Activated naive CD8-positive, alpha-beta T cell (primary cell): ENCODE measurements at regions not wholly inside any gene's neighbourhood (a gene's known extent, or its start where the extent isn't known, plus 50 kb on each side); places are given as distances from the start of the nearest gene placed in this dataset.

Source experiments
- H3K27ac Mint-ChIP-seq: one replicate; pipeline ENCODE4 v1.8.0; 2021; ENCODE audit warnings: mixed read lengths
- H3K27me3 Mint-ChIP-seq: one replicate; pipeline ENCODE4 v1.8.0; 2021; ENCODE audit warnings: mixed read lengths
- H3K36me3 Mint-ChIP-seq: one replicate; pipeline ENCODE4 v1.8.0; 2021; ENCODE audit warnings: mixed read lengths
- H3K4me1 Mint-ChIP-seq: one replicate; pipeline ENCODE4 v1.8.0; 2021; ENCODE audit warnings: low read depth, mixed read lengths
- H3K4me3 Mint-ChIP-seq: one replicate; pipeline ENCODE4 v1.8.0; 2021; ENCODE audit warnings: mild to moderate bottlenecking, mixed read lengths
- H3K9me3 Mint-ChIP-seq: one replicate; pipeline ENCODE4 v1.8.0; 2021; ENCODE audit warnings: low read depth, mixed read lengths

DNA sequence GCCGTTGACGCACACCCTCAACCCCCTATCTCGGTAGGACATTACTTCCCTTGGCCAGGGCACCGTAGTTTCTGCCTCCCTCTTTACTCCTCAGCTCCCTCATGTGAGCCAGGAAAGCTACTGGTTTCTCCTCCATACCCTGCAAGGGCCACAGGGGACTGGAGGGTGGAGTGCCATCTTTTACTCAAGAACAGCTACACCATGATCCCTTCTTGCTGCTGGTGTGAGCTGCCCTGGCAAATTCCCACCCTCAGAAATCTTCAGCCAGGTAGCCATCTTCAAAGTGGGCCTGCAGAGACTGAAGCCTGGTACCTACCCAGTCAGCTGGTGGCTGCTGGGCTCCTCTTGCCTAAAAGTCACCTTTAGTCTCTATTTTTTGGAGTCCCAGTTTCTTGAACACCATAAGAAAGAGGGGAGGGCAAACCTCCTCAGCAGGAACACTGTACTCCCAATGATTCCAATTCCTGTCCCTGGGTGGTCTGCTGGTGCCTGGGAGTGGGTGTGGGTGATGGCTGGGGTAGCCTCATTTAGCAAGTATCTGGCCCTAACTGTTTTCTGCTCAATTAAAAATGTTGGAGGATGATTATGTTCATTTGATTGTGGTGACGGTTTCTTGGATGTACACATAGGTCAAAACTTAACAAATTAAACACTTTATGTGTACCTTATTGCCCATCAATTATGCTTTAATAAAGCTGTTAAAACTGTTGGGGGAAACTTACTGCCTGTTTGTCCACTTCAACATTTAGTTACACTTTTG lies 105.0 kb upstream of the NPY start:
- H3K9me3 Mint-ChIP-seq: no peaks in the 10 kb centered on the region
- no peak overlapping the region for H3K27ac Mint-ChIP-seq
- H3K36me3 Mint-ChIP-seq: no peaks in the 10 kb centered on the region
- H3K4me1 Mint-ChIP-seq: no peaks in the 10 kb centered on the region
- no peak overlapping the region for H3K4me3 Mint-ChIP-seq
- H3K27me3 Mint-ChIP-seq: peaks cover 9% of the 10 kb centered on the region

DNA sequence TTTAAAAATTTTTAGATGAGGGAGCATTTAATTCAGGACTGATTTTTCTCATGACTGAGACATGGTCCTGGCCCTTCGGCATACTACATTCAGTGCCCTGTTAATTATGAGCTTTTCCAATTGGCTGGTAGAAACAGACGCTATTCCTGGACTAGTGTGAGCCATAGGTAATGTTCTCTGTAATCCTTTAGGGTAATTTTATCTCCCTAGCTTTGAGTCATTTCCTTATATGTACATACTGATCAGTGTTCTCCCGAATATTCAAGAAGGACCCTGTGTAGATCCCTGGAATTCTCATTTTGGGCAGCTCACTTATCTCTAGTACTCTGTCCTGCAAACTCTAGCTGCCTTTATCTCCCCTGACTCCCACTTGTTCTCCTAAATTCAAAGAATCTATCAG lies 92.6 kb upstream of the NPY start:
- Mint-ChIP-seq H3K27ac (no peak overlapping the region), H3K36me3 (no peaks in the 10 kb centered on the region), H3K9me3 (no peaks in the 10 kb centered on the region), H3K27me3 (peaks cover 14% of the 10 kb centered on the region), H3K4me1 (no peaks in the 10 kb centered on the region), H3K4me3 (no peak overlapping the region)

DNA sequence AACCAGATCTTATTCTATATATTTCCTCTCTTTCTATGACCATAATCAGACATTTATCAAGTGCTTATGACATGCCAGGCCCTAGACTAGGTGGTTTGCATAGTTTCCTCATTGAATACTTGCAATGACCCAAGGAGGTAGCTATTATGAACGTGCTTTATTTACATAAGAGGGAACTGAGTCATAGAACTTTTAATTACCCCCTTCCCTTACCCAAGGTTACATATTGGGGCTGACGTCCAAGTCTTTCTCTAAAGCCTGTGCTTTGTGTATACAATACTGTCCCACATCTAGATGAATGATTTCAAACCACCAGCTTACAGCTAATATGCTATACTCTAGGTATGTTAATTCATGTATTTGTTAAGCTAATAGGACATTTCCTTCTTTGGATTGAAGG lies 91.9 kb upstream of the NPY start:
- no peak overlapping the region for H3K4me3 Mint-ChIP-seq
- no peaks in the 10 kb centered on the region for H3K4me1 Mint-ChIP-seq
- peaks cover 5% of the 10 kb centered on the region for H3K36me3 Mint-ChIP-seq
- H3K27ac Mint-ChIP-seq: no peak overlapping the region
- H3K27me3 Mint-ChIP-seq: peaks cover 16% of the 10 kb centered on the region
- no peaks in the 10 kb centered on the region for H3K9me3 Mint-ChIP-seq

DNA sequence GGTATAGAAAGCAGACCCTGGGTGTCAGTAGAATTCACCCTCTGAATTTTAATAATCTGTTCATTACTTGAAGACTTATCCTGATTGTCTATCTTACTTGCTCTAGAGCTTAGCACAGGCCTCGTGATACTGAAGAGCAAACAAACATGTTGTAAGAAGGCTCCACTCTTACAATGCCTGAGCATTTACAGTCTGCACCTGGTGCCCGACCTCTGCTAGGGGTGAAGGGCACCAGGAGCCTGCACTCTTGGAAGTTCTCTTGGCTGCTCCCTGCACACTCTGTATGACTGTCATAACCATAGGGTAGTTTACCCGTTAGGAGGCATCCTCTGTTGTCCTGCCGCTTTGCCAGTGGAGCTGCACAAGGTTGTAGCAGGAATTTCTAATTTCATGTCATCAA lies 91.3 kb upstream of the NPY start:
- H3K36me3 Mint-ChIP-seq: peaks cover 5% of the 10 kb centered on the region
- H3K4me3 Mint-ChIP-seq: no peak overlapping the region
- H3K27me3 Mint-ChIP-seq: peaks cover 16% of the 10 kb centered on the region
- H3K4me1 Mint-ChIP-seq: no peaks in the 10 kb centered on the region
- H3K9me3 Mint-ChIP-seq: no peaks in the 10 kb centered on the region
- no peak overlapping the region for H3K27ac Mint-ChIP-seq

DNA sequence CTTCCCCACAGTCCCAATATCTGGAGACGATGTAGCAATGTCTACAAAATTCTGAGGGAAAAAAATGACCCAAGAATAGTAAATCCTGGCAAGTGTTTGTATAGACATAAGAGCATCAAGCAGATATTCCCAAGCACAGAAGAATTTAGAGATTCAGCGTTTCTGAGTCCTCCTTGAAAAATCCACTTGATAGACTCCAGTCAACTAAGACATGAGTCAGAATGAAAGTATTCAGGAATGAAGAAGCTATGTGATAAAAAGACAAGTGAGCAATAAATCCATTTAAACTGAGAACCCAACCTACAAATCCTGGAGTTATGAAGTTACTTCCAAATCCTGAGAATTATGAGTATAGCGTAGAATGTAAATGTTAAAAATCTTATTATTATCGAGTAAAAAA lies 86.1 kb upstream of the NPY start:
- H3K27me3 Mint-ChIP-seq: peaks cover 2% of the 10 kb centered on the region
- peaks cover 18% of the 10 kb centered on the region for H3K4me1 Mint-ChIP-seq
- peaks cover 5% of the 10 kb centered on the region for H3K36me3 Mint-ChIP-seq
- H3K27ac Mint-ChIP-seq: no peak overlapping the region
- no peak overlapping the region for H3K4me3 Mint-ChIP-seq
- H3K9me3 Mint-ChIP-seq: no peaks in the 10 kb centered on the region

DNA sequence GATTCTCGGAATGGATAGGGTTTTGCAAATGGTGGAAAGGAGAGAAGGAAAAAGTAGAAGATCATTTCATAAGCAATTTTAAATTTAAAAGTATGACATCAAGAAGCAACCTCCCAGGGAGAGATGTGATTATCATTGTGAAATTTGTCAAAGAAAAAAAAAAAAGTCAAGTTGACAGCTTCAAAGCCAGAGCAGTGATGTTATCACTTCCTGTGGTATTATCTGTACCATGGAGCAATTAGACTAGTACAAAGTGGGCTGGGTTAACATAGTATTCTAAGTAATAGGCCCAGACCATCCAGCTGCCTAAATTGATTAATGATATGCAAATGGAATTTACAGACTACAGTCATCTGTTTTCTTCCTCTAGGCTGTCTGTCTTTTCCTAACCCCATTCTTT lies 84.0 kb upstream of the NPY start:
- Mint-ChIP-seq H3K36me3 (peaks cover 5% of the 10 kb centered on the region), H3K27ac (no peak overlapping the region)

DNA sequence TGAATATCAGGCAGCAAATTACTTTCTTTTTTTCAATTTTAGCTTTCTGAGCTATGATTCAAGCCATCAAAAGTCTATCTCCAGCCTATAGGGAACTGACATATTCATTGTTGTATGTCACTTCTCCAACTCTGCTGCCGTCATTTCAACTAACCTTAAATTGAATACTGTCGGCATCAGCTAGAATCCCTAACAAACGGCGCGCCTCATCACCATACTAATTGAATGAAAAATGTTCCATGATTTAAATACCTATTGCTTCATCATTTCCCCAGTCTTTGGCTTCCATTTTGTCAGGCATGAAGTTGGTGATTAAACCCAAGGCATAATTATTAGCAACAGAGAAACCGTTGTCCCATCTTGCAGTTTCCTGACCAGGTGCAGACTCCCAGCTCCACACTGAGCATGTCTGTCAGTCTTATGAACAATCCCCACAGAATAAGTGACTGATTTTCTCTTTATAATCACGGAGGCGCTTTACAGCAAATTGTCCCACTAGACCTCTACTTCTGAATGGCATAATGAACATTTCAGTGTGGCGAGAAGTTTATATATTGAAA lies 83.5 kb upstream of the NPY start:
- H3K9me3 Mint-ChIP-seq: no peaks in the 10 kb centered on the region
- peaks cover 20% of the 10 kb centered on the region for H3K4me1 Mint-ChIP-seq
- peaks cover 5% of the 10 kb centered on the region for H3K36me3 Mint-ChIP-seq
- no peak overlapping the region for H3K27ac Mint-ChIP-seq
- H3K27me3 Mint-ChIP-seq: peaks cover 2% of the 10 kb centered on the region
- no peak overlapping the region for H3K4me3 Mint-ChIP-seq

More for the DNA sequence above, 84.0 kb upstream of the NPY start:
- Mint-ChIP-seq H3K9me3 (no peaks in the 10 kb centered on the region), H3K4me1 (peaks cover 20% of the 10 kb centered on the region), H3K4me3 (no peak overlapping the region), H3K27me3 (peaks cover 2% of the 10 kb centered on the region)

DNA sequence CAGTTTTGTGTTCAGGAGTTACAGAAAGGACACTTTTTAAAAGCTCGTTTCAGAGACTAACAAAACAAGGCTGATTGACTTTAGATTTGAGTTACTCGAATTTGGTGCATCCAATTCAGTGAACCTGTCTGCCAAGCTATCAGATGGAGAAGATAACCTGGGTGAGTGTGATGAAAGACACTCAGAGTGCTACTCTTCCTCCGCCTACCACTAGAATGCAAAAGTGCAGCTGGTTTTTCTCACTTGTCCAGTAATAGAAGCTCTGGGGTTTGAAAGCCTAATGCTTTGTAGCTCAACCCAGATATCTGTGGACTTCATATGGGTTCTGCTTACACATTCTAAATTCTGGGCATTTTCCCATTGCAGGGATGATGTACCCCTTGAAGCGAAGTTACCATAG lies 82.8 kb upstream of the NPY start:
- no peak overlapping the region for H3K27ac Mint-ChIP-seq
- peaks cover 5% of the 10 kb centered on the region for H3K36me3 Mint-ChIP-seq
- no peak overlapping the region for H3K4me3 Mint-ChIP-seq
- no peaks in the 10 kb centered on the region for H3K9me3 Mint-ChIP-seq
- peaks cover 2% of the 10 kb centered on the region for H3K27me3 Mint-ChIP-seq
- peaks cover 20% of the 10 kb centered on the region for H3K4me1 Mint-ChIP-seq

DNA sequence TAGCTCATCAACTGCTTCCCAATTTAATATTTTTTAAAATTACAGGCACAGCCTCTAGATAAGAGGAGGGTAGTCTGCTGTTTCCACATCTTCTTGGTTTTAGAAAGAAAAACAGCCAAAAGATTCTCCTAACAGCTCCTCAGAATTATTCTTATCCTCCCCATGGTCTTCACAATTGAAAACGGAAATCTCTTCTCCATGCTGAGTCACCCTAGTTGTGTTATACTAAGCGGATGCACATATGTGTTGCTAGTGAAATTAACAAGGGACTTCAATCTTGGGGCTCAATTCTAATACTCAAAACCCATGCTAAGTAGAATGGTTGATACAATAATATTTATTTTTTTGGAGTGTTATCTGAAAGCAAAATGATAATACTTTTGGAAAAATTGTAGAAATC lies 71.9 kb upstream of the NPY start:
- H3K4me1 Mint-ChIP-seq: no peaks in the 10 kb centered on the region
- H3K36me3 Mint-ChIP-seq: no peaks in the 10 kb centered on the region
- H3K4me3 Mint-ChIP-seq: no peak overlapping the region
- H3K9me3 Mint-ChIP-seq: no peaks in the 10 kb centered on the region
- H3K27ac Mint-ChIP-seq: no peak overlapping the region
- H3K27me3 Mint-ChIP-seq: peaks cover 7% of the 10 kb centered on the region

DNA sequence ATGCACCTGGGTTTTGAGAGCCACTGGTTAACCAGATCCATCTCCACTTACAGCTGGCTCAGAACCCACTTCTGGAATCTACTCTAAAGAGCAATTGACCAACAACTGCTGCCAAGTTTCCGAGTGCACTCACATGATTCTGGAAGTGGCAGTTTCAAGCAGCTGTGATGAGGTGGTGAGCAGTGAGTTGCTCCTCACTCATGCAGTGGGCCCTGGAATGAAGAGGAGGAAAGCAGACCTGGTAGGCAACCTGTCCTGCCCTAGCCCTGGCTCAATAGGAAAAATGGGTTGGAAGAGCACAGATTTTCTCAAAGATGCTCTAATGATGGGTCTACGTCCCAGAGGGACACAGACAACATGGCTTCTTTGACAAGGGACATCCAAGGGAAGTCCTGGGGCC lies 70.7 kb upstream of the NPY start:
- Mint-ChIP-seq H3K4me1 (no peaks in the 10 kb centered on the region), H3K27ac (no peak overlapping the region), H3K36me3 (no peaks in the 10 kb centered on the region), H3K4me3 (no peak overlapping the region), H3K9me3 (no peaks in the 10 kb centered on the region), H3K27me3 (peaks cover 6% of the 10 kb centered on the region)

DNA sequence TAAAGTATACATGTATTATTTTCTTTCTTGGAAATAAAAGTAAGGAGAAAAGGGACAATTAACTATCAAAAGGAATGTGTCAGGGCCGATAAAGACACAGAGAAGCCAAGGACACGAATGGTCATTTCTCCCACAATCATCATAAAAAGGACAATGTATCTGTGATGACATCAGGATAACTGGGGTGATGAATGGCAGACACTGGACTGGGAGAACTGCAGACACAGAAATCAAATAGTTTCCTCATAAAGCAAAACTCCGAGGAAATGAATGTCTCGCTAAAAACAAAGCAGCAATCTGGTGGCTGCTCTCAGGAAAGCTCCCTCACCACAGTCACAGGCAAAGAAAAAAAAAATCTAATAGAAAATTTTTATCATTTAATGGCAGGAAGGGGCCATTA lies 69.3 kb upstream of the NPY start:
- Mint-ChIP-seq H3K36me3 (no peaks in the 10 kb centered on the region), H3K27ac (no peak overlapping the region), H3K27me3 (peaks cover 6% of the 10 kb centered on the region), H3K4me3 (no peak overlapping the region), H3K4me1 (no peaks in the 10 kb centered on the region), H3K9me3 (no peaks in the 10 kb centered on the region)

DNA sequence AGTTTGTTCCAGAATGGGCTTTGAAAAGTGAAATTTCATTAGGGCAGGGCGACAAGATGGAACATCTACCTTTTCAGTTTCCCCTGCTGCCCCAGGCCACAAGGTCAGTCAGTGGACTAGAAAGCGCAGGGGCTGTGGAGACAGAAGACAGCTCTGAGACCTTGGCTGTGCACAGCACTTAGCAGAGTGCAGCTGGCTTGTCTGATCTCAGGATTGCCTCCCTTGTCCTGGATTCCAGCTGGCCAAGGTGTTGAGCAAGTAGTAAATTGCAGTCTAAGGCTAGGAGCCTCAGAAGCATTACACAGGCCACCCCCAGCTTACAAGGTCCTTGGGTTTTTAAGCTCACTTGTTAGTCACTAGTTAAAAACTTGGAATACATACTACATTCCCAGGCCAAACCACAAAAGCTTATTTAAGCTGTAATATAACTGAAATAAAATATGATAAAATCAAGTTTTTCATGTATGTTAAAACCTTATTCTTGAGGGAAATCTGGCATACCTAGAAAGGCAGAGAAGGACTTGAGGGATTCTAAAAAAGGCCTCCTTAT lies 67.3 kb upstream of the NPY start:
- Mint-ChIP-seq H3K9me3 (no peaks in the 10 kb centered on the region), H3K4me1 (no peaks in the 10 kb centered on the region), H3K27me3 (peaks cover 6% of the 10 kb centered on the region), H3K27ac (no peak overlapping the region), H3K4me3 (no peak overlapping the region), H3K36me3 (no peaks in the 10 kb centered on the region)

DNA sequence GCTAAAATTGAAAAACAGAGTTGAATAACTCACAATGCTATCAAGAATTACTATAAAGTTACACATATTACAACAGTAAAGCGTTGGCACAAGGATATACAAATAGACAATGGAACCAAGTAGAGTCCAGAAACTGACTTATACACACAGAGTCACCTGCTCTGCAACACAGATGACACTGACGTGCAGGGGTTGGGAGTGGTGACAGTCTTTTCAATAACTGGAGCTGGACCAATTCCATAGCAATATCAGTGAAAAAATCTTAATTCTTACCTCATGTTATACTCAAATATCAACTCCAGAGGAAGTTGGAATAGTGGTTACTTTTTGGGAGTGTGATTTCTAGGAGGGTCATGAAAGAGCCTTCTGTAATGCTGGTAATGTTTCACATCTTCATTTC lies 62.5 kb upstream of the NPY start:
- Mint-ChIP-seq H3K27me3 (peaks cover 7% of the 10 kb centered on the region), H3K4me3 (no peak overlapping the region), H3K9me3 (no peaks in the 10 kb centered on the region), H3K27ac (no peak overlapping the region), H3K4me1 (no peaks in the 10 kb centered on the region), H3K36me3 (peaks cover 3% of the 10 kb centered on the region)

DNA sequence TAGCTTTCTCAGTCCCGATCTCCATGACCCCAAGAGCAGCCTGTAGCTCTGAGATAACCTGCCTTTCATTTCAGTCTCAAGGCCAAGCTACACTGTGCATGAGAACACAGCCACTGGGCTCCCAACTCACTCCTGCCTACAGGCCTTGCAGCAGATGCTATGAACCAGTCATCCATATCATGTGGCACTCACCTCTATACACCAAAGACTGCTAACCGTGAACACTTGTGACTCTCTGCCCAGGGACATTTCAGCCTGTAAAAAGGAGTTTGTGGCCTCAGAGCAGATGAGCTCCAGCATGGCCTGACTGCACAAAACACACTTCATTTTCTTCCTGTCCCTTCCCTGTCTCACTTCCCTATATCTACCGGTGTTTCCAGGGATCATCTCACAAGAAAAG lies 56.9 kb upstream of the NPY start:
- Mint-ChIP-seq H3K36me3 (peaks cover 3% of the 10 kb centered on the region), H3K27me3 (peaks cover 5% of the 10 kb centered on the region), H3K4me1 (peaks cover 21% of the 10 kb centered on the region), H3K9me3 (no peaks in the 10 kb centered on the region), H3K27ac (no peak overlapping the region), H3K4me3 (peak overlapping the region; percentile 19)

DNA sequence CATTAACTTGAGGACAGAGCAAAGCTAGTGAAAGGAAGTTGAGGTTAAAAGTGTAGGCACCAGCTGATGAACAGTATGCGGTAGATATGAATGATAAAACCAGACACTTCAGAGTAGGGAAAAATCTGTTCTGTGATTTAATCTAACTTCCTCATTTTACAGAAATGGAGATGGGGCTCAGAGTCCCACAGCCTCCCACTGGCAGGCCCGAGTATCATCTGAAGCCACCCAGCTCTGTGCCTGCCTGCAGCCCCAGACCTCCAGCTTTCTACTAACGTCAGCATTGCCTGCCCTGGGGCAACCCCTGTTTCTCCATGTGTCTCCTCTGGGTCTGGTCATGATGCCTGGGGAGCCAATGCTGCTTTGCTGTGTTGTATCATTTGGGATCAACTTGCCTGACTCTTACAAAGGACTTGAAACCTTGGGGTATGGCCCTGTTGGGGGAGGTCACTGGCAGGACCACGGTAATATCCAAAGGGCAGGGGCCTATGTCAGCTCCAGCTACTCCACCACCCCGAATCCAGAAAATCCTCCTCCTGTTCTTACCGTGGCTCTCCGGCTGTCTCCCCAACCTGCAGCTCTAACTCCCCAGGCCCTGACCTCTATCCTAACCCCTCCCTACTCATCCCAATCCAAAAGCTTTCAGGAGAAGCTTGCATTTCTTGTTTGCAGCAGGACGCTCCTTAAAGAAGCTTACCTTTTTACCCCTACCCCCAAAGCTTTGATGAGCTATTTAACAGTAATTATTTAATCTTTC lies 56.2 kb upstream of the NPY start:
- Mint-ChIP-seq H3K27ac (no peak overlapping the region), H3K27me3 (peaks cover 5% of the 10 kb centered on the region), H3K4me1 (peaks cover 21% of the 10 kb centered on the region), H3K4me3 (peak overlapping the region; percentile 19), H3K36me3 (peaks cover 3% of the 10 kb centered on the region), H3K9me3 (no peaks in the 10 kb centered on the region)
